Mammary epithelial cell (primary cell): ENCODE measurements at regions not wholly inside any gene's neighbourhood (a gene's known extent, or its start where the extent isn't known, plus 50 kb on each side); places are given as distances from the start of the nearest gene placed in this dataset.

Source experiments
- EZH2 ChIP-seq: IDR thresholded peaks from 2 replicates; pipeline ENCODE4 v1.6.1; 2012; ENCODE audit warnings: low read length, inconsistent platforms, borderline replicate concordance
- TF ChIP-seq, protein P1 (sequence below), 2 donors: IDR thresholded peaks in 1 of 2; conservative IDR thresholded peaks in 1 of 2; 2 replicates each; pipeline ENCODE4 v1.5.1; 2011 to 2012; ENCODE audit warnings: inconsistent platforms in 2 of 2, low read length in 2 of 2, mild to moderate bottlenecking in 2 of 2, control low read depth in 1 of 2, low read depth in 1 of 2; ENCODE audit not compliant: insufficient read depth in 1 of 2; ENCODE audit errors: extremely low read depth in 1 of 2

DNA sequence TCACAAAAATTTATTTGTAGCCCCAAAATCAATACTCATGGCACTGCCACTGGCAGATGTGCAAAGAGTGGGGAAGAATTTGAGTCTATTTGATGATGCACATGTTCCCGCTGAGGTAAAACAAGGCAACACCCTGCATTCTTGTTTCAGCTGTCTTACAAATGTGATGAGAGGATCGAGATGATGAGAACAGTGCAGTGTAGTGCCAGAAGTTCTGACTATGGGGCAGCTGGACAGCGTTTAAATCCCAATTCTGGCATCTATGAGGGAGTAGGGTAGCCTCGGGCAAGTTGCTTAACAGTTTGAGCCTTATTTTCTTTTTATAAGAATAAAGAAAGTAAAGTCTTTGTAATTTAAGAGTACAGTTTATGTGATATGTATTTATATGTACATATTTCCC is 296.7 kb upstream of the FKBP1C start:
- TF ChIP-seq, protein P1, sequence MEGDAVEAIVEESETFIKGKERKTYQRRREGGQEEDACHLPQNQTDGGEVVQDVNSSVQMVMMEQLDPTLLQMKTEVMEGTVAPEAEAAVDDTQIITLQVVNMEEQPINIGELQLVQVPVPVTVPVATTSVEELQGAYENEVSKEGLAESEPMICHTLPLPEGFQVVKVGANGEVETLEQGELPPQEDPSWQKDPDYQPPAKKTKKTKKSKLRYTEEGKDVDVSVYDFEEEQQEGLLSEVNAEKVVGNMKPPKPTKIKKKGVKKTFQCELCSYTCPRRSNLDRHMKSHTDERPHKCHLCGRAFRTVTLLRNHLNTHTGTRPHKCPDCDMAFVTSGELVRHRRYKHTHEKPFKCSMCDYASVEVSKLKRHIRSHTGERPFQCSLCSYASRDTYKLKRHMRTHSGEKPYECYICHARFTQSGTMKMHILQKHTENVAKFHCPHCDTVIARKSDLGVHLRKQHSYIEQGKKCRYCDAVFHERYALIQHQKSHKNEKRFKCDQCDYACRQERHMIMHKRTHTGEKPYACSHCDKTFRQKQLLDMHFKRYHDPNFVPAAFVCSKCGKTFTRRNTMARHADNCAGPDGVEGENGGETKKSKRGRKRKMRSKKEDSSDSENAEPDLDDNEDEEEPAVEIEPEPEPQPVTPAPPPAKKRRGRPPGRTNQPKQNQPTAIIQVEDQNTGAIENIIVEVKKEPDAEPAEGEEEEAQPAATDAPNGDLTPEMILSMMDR (conservative IDR thresholded peaks at IDR 0.05 in 1 of 2, IDR thresholded peaks at IDR 0.05 in 1 of 2; ENCODE audit: extremely low read depth in 1 of 2, insufficient read depth in 1 of 2, low read depth in 1 of 2, low read length in 2 of 2), result no peak
- no peak for TF ChIP-seq EZH2
